HG02884 (cell line): ENCODE measurements at regions not wholly inside any gene's neighbourhood (a gene's known extent, or its start where the extent isn't known, plus 50 kb on each side); places are given as distances from the start of the nearest gene placed in this dataset.
A peak's percentile ranks its signal among the peaks of the same experiment; 100 is the strongest.

ENCODE experiments used
- ATAC-seq: cut with Tn5 transposase; IDR thresholded peaks from one replicate; pipeline ENCODE4 v1.9.1; 2021; ENCODE audit warnings: mild to moderate bottlenecking, moderate library complexity; ENCODE audit not compliant: unreplicated experiment

DNA sequence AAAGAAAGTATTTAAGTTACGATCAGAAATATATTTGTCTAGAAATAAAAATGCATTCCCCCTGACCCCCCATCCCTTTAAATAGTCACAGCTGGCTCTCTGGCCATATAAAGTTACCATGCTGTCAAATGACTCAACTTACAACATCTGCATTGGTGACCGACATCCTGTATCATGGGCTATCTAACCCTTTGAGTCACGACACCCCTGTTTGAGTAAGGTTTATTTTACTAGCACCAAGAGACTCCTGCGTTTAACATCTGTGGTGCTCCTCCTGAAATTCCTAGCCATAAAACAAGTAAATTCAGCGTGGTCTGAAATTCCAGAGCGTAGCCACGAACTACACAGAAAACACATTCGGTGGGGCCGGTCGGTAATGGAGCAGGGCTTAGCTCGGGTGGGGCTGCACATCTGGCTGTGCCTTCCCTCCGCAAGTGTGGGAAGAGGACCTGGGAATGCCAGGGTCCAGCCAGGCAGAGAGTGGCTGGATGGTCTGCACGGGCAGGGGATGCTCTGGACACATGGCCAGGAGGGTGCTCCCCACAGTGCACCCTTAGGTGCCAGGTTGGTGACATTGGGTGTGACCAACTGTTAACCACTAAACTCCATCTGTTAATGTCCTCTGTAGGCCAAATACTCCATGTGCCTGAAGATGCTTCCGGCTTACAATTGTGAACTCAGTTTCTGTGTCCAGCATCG, 53.0 kb upstream of the CLDN14 start:
- no peak for ATAC-seq

- ATAC-seq: no peak
Observed at GRCh38 chr21:36533468-36533848, 53.5 kb upstream of the CLDN14 start.

- no peak for ATAC-seq
Observed at GRCh38 chr21:36534656-36535055, 54.7 kb upstream of the CLDN14 start.

DNA sequence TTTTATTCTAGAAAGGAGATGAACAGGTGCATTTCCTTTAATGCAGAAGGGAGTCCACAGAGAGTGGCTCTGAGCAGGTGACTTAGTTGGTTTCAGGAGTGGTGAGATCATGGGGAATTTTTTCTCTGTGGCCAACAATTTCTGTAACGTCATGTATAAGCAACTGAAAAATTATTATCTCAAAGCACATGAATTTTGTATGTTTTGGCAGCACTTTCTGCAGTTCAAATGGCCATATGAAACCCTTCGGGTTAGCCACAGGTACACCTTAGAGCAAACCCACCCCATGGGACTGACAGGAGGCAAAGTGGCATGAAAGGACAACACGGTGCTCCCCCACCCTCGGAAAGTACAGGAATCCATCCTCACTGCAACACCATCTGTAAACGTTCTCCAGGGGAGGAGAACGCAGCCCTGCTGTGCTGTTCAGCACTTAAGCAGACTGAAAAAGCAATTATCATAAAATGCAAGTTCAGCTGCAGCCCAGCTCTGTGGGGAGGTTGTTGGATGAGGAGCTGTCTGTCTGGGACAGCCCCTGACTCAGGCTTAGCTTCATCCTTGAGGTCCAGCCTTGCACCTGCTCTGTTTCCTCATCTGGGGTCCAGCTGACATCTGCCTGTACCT, 55.8 kb upstream of the CLDN14 start:
- peak; percentile 60 for ATAC-seq

DNA sequence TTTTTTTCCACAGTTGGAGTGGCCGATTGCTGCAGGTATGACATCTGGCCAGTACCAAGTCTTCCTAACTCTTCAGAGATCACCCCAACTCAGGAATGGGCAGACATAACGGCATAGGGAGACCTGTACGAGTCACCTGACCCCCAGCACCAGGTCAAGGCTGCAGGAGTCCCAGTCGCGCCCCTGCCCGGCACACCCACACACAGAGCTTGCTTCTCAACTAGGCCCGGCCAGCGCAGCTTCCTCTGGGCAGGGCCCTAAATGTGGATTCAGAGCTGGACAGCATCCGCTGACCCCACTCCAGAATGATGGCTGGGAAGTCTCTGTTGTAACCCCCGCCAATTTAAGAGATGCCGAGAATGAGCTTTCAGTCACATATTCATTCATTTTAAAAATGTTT, 58.8 kb upstream of the CLDN14 start:
- no peak for ATAC-seq

DNA sequence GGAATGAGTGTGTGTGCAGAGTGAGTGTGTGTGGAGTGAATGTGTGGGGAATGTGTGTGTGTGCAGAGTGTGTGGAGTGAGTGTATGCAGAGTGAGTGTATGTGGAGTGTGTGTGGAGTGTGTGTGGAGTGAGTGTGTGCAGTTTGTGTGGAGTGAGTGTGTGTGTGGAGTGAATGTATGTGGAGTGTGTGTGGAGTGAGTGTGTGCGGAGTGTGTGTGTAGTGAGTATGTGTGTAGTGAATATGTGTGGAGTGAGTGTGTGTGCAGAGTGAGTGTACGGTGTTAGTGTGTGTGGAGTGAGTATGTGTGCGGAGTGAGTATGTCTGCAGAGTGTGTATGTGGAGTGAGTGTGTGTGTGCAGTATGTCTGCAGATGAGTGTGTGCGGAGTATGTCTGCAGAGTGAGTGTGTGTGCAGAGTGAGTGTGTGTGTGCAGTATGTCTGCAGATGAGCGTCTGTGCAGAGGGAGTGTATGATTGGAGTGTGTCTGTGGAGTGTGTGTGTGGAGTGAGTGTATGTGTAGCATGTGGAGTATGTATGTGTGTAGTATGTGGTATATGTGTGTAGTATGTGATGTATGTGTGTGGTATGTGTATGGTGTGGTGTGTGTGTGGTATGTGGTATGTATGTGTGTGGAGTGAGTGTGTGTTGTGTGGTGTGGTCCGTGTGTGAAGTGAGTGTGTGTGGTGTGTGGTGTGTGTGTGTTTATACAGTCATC, 59.7 kb upstream of the CLDN14 start:
- ATAC-seq: no peak

DNA sequence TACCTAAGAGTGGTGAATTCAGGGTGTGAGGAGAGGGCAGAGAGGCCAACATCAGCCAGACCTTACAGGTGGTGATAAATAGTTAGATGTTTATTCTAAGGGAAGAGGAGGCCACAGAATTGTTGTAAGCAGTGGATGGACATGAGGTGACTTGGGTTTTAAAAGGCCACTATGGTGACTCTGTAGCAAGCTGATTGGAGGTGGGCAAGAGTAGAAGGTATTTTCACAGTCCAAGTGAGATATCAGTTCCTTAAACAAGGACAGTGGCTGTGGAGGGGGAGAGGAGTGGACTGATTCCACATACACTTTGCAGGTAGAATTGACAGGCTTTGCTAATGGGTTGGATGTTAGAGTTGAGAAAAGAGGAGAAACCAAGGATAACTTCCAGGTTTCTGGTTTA, 60.8 kb upstream of the CLDN14 start:
- no peak for ATAC-seq

- ATAC-seq: no peak
Observed at GRCh38 chr21:36541721-36542139, 61.8 kb upstream of the CLDN14 start.

GRCh38 chr21:36542312-36543101, 62.6 kb upstream of the CLDN14 start:
- ATAC-seq: peak; percentile 73

DNA sequence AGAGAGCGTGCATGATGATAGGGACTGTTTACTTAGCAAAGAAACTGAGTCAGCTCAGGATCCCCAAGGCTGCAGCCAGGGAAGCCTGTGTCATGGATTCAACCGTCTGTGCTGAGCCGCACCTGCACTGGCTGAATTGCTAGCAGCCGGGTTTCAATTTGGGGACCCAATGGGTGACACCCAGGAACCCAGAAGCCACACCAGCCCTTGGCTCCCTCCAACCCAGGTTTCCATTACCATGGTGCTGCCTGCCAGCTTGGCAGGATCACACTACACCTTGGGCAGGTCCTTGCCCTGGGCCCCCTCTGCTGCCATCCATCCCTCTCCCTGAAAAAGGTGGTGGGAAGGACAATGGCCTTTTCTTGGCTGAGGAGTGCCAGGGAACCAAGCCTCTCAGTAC, 64.0 kb upstream of the CLDN14 start:
- no peak for ATAC-seq

GRCh38 chr21:36544545-36544944, 64.6 kb upstream of the CLDN14 start:
- ATAC-seq: no peak

DNA sequence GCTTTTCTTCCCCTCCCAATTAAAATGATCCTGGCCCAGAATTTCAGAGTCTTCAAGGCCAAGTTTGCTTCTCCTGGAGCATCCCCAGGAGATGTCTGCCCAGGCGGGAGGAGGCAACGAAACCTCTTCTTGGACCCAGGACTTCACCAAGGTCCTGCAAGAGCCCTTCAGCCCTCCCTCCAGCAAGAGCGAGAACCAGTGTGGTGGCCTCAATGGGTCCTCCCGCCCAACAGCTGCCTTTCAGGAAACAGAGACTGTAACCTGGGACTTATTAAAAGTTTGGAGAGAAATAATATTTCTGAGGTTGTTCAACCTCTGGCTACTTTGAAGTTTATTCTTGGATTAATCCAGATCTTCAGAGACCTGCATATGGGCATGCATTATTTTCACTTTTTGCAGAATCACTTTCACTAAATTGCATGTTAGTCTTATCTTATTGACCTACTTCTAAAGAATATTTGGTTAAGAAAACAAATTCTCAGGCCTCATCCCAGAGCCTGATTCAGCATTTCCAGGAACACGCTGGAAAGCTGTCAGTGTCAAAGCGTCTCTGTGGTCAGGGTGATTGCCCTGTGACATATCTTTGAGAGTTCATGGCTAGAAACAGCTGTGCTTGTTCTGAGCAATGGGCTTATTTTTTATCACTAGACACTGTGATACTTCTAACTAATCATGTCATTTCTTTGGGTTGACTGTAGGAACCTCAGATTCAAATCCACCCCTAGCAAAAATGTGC, 66.0 kb upstream of the CLDN14 start:
- ATAC-seq: no peak

DNA sequence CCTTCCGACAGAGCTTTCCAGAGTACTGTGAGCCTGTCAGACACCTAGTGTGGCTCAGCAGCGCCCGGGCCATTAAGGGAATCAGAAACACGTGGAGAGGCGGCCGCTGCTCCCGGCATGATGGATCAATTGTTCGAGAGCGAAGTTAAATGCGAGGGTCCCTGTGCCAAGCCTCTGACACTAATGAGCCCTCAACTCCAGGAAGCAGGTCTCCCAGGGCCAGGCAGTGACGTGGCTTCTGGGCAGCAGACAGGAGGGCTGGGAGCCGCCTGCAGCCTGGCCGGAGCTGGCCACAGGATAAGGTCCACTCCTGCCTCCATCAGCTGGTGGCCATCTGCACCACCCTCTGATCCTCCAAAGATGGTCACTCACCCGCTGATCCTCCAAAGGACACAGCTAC, 67.5 kb upstream of the CLDN14 start:
- no peak for ATAC-seq

DNA sequence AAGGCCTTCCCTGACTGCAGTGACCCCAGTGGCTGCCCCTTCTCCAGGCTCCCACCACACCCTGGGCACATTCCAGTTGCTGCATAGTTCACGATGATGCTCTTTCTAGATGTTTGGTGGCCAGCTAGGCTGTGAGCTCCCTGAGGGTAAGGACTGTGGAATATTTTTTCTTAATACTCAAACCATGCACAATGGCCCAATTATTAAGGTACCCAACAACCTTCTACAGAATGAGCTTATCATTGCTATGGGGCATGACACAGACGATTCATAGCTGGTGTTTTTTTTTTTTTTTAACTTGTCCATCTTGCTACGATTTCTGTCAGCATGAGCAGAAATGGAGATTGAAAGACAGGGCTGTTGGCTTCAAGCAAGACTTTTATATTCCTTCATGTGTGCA, 68.9 kb upstream of the CLDN14 start:
- no peak for ATAC-seq

DNA sequence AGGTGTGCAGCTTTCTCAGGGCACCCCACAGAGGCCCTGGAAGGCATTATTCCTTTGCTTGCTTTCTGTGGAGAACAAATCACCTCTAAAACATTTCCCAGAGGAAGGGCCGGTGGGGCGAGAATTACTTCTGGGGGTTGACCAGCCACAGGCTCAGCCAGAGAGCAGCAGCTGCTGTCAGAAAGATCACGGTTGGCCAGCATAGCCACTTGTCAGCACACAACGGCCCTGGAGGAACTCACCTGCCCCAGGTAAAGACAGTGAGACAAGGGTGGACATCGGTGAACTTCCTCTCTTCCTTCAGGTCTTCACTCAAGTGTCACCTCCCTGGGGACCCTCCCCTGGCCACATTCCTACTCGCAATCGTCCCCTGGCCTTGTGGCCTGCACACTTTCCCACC, 69.5 kb upstream of the CLDN14 start:
- no peak for ATAC-seq

DNA sequence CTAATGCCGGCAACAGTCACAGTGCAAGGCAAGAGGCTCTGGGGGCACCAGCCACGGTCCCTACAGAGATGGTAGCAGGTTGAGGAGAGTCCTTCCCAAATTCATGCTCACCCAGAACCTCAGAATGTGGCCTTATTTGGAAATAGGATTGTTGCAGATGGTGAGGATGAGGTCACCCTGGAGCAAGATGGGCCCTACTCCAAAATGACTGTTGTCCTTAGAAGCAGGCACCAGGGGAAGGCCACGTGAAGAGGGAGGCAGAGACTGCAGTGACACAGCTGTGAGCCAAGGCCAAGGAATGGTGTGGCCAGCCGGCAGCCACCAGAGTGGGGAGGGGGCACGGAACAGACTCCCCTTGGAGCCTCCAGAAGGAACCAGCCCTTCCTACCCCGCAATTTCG, 70.8 kb upstream of the CLDN14 start:
- ATAC-seq: no peak

DNA sequence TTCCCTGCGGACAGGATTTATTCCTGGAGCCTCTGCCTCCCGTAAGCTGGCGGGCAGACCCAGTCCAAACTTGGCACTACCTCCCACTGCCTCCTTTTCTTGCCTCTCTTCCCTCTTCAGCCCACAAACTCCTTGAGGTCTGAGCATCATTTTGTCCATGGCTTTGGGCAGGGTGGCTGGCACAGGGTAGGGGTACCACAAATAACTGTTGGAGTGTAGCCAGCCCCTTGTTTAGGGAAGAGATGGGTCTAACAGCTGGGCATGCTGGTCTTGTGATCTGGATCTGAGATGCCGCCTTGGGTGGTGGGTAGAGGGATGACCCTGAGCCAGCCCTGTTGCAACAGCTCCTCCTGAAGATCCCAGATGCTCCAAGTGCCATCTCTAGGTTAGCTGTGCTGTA, 71.4 kb upstream of the CLDN14 start:
- no peak for ATAC-seq

DNA sequence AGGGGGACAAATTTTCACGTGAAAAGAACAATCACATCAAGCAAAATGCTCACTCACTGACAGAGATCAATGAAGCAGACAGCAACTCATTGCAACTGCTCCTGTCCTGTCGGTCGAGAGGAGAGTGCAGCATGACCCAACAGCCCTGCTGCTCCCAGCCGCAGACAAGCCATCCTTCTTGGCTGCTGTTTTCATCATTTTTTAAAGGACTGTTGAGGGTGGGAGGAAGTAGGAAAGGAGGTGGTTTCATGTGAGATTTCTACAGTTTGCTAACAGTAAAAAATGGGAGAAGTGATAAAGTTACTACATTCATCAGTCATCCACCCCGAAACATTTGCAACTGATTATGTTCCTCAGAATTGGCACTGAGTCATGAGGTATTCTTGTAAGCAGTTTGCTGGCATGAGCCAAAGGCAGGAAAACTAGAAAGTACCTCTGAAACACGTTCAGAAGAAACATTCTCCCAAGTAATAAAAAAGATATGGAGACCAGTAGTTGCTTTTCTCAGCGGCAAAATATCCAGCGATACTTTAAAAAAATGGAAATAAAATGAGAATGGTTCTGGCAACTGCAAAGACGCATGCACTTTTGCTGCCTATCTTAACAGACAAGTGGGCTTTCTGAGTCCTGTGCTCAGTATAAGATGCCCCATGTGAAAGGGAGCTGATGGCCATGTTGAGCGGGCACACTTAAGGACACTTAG, 72.0 kb upstream of the CLDN14 start:
- ATAC-seq: no peak

DNA sequence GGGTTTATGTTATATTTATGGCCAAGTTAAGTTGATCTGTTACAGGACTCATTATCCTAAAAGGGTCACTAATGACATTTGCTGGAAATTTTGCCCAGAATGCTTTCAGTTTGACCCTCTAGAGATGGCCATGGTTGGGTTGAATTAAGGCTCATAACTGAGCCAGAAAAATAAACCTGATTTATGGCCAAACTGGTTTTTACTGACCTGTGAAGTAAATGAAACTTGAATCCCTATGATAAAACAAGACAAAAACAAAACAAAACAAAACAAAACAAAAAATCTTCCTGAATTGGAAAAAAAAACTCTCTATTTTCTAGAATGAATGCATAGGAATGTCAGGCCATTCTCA, 72.5 kb upstream of the CLDN14 start:
- ATAC-seq: no peak

GRCh38 chr21:36553406-36553805, 73.5 kb upstream of the CLDN14 start:
- ATAC-seq: no peak
